B cell (primary cell): ENCODE measurements at regions not wholly inside any gene's neighbourhood (a gene's known extent, or its start where the extent isn't known, plus 50 kb on each side); places are given as distances from the start of the nearest gene placed in this dataset.

Source experiments
- ATAC-seq: fragments of 200-7000 bp; cut with Tn5 transposase; one replicate; pipeline ENCODE4 v1.10.0; 2021; ENCODE audit warnings: low read depth, mild to moderate bottlenecking, moderate number of reproducible peaks, moderate library complexity
- CTCF ChIA-PET: fragments of 350-600 bp; sonication (Branson Sonifier 250); formaldehyde crosslinking; loops from one replicate; lab custom pipeline; 2021; ENCODE audit warnings: antibody characterized with exemption, inconsistent platforms; lab: Charles Lee
- POLR2A ChIA-PET: fragments of 350-600 bp; sonication (Branson Sonifier 250); formaldehyde crosslinking; loops from one replicate; lab custom pipeline; 2021; ENCODE audit warnings: antibody characterized with exemption; lab: Charles Lee
- DNase-seq: peaks from one replicate; pipeline ENCODE4 v3.0.0; 2013
- H2AFZ ChIP-seq: 2 replicates; pipeline ENCODE4 v1.6.1; 2012; ENCODE audit warnings: mild to moderate bottlenecking, low read depth, low read length; ENCODE audit not compliant: insufficient read depth, poor library complexity, severe bottlenecking
- H3K27ac ChIP-seq, 2 donors: 1 replicate in 1 of 2; 2 replicates in 1 of 2; pipeline ENCODE4 v1.5.1; 2012 to 2013; ENCODE audit warnings: low read length in 2 of 2, mild to moderate bottlenecking in 2 of 2, moderate library complexity in 1 of 2
- H3K27me3 ChIP-seq, 4 experiments: fragments of 200-600 bp in 1 of 4; sonication (generic) in 1 of 4; replicated peaks in 1 of 4; 1 replicate in 2 of 4; 2 replicates in 2 of 4; pipeline versions ENCODE4 v1.6.1 to v1.7.0; 2013 to 2016; ENCODE audit warnings: low read length in 3 of 4, mild to moderate bottlenecking in 2 of 4, mixed read lengths in 1 of 4, moderate library complexity in 1 of 4; ENCODE audit not compliant: insufficient read depth in 4 of 4, control insufficient read depth in 3 of 4; ENCODE audit errors: control extremely low read depth in 1 of 4
- H3K36me3 ChIP-seq, 2 experiments: replicated peaks in 1 of 2; 1 replicate in 1 of 2; 2 replicates in 1 of 2; pipeline versions ENCODE4 v1.6.1 to v1.7.1; 2013; ENCODE audit warnings: low read length in 1 of 2; ENCODE audit not compliant: insufficient read depth in 2 of 2, control insufficient read depth in 1 of 2; ENCODE audit errors: control extremely low read depth in 1 of 2, extremely low read depth in 1 of 2
- H3K4me1 ChIP-seq, 2 donors: fragments of 200-600 bp in 1 of 2; sonication (generic) in 1 of 2; 1 replicate in 1 of 2; 2 replicates in 1 of 2; pipeline versions ENCODE4 v1.5.1 to v1.6.1; 2013 to 2017; ENCODE audit warnings: low read length in 2 of 2; ENCODE audit not compliant: control insufficient read depth in 2 of 2, insufficient read depth in 2 of 2
- H3K4me2 ChIP-seq: replicated peaks from 2 replicates; pipeline ENCODE3; 2012; ENCODE audit warnings: mild to moderate bottlenecking, low read depth, low read length; ENCODE audit not compliant: poor library complexity, severe bottlenecking
- H3K4me3 ChIP-seq, 5 experiments: fragments of 200-600 bp in 1 of 5; sonication (generic) in 1 of 5; 1 replicate in 3 of 5; 2 replicates in 2 of 5; pipeline versions ENCODE4 v1.5.1 to v1.7.0; 2011 to 2016; ENCODE audit warnings: low read length in 4 of 5, mild to moderate bottlenecking in 4 of 5, low read depth in 2 of 5, control low read depth in 1 of 5, moderate library complexity in 1 of 5; ENCODE audit not compliant: insufficient read depth in 1 of 5; ENCODE audit errors: control extremely low read depth in 1 of 5, extremely low read depth in 1 of 5
- H3K79me2 ChIP-seq: fragments of 200-600 bp; sonication (generic); one replicate; pipeline ENCODE4 v1.6.0; 2016; ENCODE audit warnings: low read length; ENCODE audit not compliant: control insufficient read depth, insufficient read depth
- H3K9ac ChIP-seq: fragments of 200-600 bp; sonication (generic); 2 replicates; pipeline ENCODE4 v1.6.1; 2017; ENCODE audit warnings: mild to moderate bottlenecking, low read length, moderate library complexity
- H3K9me3 ChIP-seq, 3 donors: one replicate each; pipeline versions ENCODE4 v1.6.1 to v1.7.1; 2013; ENCODE audit warnings: low read length in 2 of 3; ENCODE audit not compliant: control insufficient read depth in 2 of 3, insufficient read depth in 1 of 3; ENCODE audit errors: control extremely low read depth in 1 of 3
- H4K20me1 ChIP-seq: 2 replicates; pipeline ENCODE4 v1.6.0; 2012; ENCODE audit warnings: mild to moderate bottlenecking, low read length; ENCODE audit not compliant: insufficient read depth, control insufficient read depth, poor library complexity, severe bottlenecking
- H3K27ac Mint-ChIP-seq: one replicate; pipeline ENCODE4 v1.8.0; 2021; ENCODE audit warnings: mixed read lengths
- H3K27me3 Mint-ChIP-seq: one replicate; pipeline ENCODE4 v1.8.0; 2021; ENCODE audit warnings: mixed read lengths
- H3K4me1 Mint-ChIP-seq: one replicate; pipeline ENCODE4 v1.8.0; 2021; ENCODE audit warnings: mixed read lengths
- H3K4me3 Mint-ChIP-seq: one replicate; pipeline ENCODE4 v1.8.0; 2021; ENCODE audit warnings: mixed read lengths
- H3K9me3 Mint-ChIP-seq: one replicate; pipeline ENCODE4 v1.8.0; 2022; ENCODE audit warnings: mixed read lengths; ENCODE audit not compliant: insufficient read depth
- CTCF ChIP-seq: fragments of 200-600 bp; IDR thresholded peaks from one replicate; pipeline ENCODE4 v1.8.0; 2022; ENCODE audit warnings: antibody characterized with exemption, mild to moderate bottlenecking
- EZH2 ChIP-seq: IDR thresholded peaks from 2 replicates; pipeline ENCODE4 v1.6.1; 2012; ENCODE audit warnings: borderline replicate concordance, low read depth, mild to moderate bottlenecking, moderate library complexity, low read length; ENCODE audit not compliant: insufficient read depth, poor library complexity, severe bottlenecking
- WGBS: methylation state at CpG from one replicate; pipeline ENCODE4 v1.1.5; 2013; ENCODE audit warnings: missing lambda C conversion rate; ENCODE audit not compliant: insufficient coverage; 5-methylcytosine and 5-hydroxymethylcytosine counted together
- intact Hi-C: fragments of 100-400 bp; cut with micrococcal nuclease; formaldehyde crosslinking; loops from one replicate; pipeline ENCODE4 v1.10.0; 2022

- no CpG with 5 or more reads among the region's 3 CpGs for WGBS
- intact Hi-C loops: loop anchor here (10.0 kb wide), 1 partner anchor 51 kb away; no protein-coding TSS in a partner anchor
- Mint-ChIP-seq H3K9me3 (no peaks in the 10 kb centered on the region), H3K27me3 (no peaks in the 10 kb centered on the region), H3K4me1 (peaks cover 5% of the 10 kb centered on the region), H3K27ac (no peak overlapping the region), H3K4me3 (no peak overlapping the region)
- H3K36me3 ChIP-seq: no peaks in the 10 kb centered on the region
- no peak for TF ChIP-seq EZH2
- no peak for TF ChIP-seq CTCF
- no peak overlapping the region for H2AFZ ChIP-seq
- ATAC-seq (no peak), DNase-seq (no peak)
- H3K4me3 ChIP-seq: no peak overlapping the region
- H3K9me3 ChIP-seq: no peaks in the 10 kb centered on the region
- no peak overlapping the region for H3K27ac ChIP-seq
- no peaks in the 10 kb centered on the region for H4K20me1 ChIP-seq
- H3K4me1 ChIP-seq: no peaks in the 10 kb centered on the region
- ChIA-PET POLR2A (no interaction called here), CTCF (no interaction called here)
- no peak overlapping the region for H3K4me2 ChIP-seq
- H3K79me2 ChIP-seq: no peaks in the 10 kb centered on the region
- no peak overlapping the region for H3K9ac ChIP-seq
- no peaks in the 10 kb centered on the region for H3K27me3 ChIP-seq
Measured at GRCh38 chrY:21075658-21076057, 319.8 kb downstream of the RPS4Y2 start.

GRCh38 chrY:21079670-21080069 lies 323.8 kb downstream of the RPS4Y2 start:
- CTCF ChIA-PET: interaction anchor here (0.8 kb wide), 1 partner anchor 1388 kb away, joined by 3 read pairs; no protein-coding TSS in a partner anchor
- H3K27me3 ChIP-seq: no peaks in the 10 kb centered on the region

More at GRCh38 chrY:21079670-21080069, 323.8 kb downstream of the RPS4Y2 start:
- Histone ChIP-seq H4K20me1 (no peaks in the 10 kb centered on the region), H3K27ac (no peak overlapping the region), H3K36me3 (no peaks in the 10 kb centered on the region), H2AFZ (no peak overlapping the region), H3K4me1 (no peaks in the 10 kb centered on the region), H3K79me2 (no peaks in the 10 kb centered on the region), H3K9ac (no peak overlapping the region), H3K9me3 (no peaks in the 10 kb centered on the region), H3K4me3 (no peak overlapping the region), H3K4me2 (no peak overlapping the region)
- POLR2A ChIA-PET: no interaction called here
- Mint-ChIP-seq H3K4me1 (no peaks in the 10 kb centered on the region), H3K27ac (no peak overlapping the region), H3K4me3 (no peak overlapping the region), H3K27me3 (no peaks in the 10 kb centered on the region), H3K9me3 (no peaks in the 10 kb centered on the region)
- TF ChIP-seq EZH2: no peak
- TF ChIP-seq CTCF: no peak
- DNase-seq (no peak), ATAC-seq (no peak)
- no CpG with 5 or more reads among the region's 2 CpGs for WGBS
- intact Hi-C loops: loop anchor here (10.0 kb wide), 1 partner anchor 55 kb away; no protein-coding TSS in a partner anchor
